NCI-H1105 (cell line): ENCODE measurements at regions not wholly inside any gene's neighbourhood (a gene's known extent, or its start where the extent isn't known, plus 50 kb on each side); places are given as distances from the start of the nearest gene placed in this dataset.
"Not testable (repeated sequence)": the region's sequence is repeated elsewhere in the genome, so short reads cannot be mapped to it uniquely, and the experiment has no call there.

Experiments used
- DNase-seq: peaks from one replicate; lab custom pipeline; 2025; lab: John Stamatoyannopoulos, UW

DNA sequence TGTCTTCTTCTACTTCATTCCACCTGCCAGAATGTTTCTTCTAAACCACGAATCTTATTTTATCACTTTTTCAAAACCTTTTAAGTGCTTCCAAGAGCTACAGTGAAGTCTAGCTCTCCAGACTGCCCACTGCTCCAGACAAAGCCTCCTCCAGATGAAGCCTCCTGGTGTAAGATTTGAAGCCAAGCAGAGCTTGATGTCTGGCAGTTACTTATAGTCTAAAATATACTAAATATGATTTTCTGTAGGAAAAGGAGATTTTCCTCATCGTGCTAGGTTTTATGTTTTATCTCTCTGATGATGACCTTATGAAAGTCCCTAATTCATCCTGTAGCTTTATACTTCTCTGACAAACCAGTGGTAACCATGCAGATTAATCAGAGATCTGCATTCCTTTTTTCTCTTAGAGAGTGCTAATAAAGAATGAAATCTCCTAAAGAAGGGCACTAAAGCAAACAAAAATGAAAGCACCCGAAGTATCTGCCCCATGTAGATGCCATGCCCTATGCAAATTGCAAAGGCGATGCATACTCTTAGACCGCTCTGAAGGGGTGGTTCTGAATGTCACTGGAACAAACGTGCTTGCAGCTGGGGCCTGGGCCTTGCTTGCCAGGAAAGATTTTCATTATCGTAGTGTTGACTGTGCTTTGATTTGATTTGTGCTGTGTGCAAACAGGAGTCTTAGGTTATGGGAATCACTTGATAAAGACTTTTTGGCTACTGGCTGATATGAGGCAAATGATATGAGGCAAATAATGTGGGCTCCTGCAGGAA, 314.2 kb downstream of the PID1 start:
- DNase-seq: no peak

- DNase-seq: no peak
Observed at GRCh38 chr2:228949831-228950230, 321.3 kb downstream of the PID1 start.

DNA sequence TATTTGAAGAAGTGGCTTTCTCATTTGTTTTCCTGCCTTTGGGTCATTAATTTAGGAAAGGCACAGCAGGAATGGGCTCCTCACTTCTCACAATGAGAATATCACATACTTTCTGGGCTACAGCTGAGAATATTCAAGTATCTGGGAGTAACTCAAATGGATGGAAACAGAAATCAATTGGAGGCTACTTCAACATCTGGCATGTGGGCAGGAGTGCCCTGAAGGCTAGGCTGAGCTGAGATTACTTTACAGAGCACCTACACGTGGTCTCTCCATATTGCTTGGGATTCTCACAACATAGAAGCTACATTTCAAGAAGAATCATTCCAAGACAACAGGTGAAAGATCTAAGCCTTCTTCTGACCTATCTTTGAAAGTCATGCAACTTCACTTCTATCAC, 325.4 kb downstream of the PID1 start:
- DNase-seq: no peak

- DNase-seq: no peak
Observed at GRCh38 chr2:228942856-228943255, 328.2 kb downstream of the PID1 start.

- no peak for DNase-seq
Observed at GRCh38 chr2:228938629-228939028, 332.5 kb downstream of the PID1 start.

DNA sequence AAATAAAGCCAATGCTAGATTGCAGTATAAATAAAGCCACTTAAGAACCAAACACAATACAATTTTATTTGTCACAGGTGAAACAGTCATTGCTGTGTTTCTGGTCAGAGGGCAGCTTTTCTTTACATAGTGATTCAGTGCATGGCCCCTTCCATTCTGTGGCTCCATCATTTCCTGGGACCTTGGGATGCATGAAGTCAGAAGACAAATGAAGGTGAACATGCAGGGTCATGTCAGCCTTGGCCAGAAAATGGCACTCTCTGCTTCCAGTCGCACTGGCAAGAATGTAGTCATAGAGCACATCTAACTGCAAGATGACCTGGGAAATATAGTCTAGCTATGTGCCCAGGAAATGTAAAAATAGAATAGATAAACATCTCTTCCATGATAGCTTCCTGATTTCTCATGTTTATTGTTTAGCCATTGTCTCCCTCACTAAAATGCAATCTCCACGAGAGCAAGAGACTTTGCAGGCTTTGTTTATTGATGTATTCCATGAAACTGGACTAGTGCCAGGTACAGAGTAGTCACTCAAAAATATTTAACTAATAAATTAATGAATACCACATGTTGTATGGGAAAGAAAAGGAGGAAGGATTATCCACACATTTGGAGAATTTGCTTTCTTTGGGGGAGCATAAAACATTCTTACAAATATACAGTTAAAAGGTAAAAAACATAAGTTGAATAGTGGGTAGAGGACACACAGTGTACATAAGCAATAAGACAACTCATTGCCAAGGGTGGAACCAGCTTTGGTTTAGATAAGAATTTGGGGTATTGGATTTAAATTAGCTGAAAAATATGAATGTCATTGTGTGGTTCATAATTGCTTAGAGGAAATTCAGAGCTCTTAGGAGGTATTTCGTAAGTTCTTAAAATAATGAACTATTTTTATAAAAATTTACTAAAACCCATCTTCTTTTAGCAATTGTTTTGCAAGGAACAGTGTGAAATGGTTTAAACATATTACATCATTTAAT, 343.8 kb downstream of the PID1 start:
- DNase-seq: no peak

DNA sequence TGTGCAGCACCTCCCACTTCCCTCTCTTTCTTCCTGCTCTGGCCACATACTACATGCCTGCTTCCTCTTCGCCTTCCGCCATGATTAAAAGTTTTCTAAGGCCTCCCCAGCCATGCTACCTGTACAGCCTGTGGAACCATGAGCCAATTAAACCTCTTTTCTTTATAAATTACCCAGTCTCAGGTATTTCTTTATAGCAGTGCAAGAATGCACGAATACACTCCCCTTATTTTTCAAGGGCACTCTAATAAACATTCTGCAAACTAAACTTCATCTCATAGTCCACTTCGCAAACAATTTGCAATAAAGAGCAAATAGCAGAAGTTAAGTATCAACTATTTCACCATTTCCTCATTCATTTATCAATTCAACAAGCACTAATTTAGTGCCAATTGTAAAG, 351.3 kb downstream of the PID1 start:
- no peak for DNase-seq

- no peak for DNase-seq
Observed at GRCh38 chr2:228917220-228917619, 353.9 kb downstream of the PID1 start.

DNA sequence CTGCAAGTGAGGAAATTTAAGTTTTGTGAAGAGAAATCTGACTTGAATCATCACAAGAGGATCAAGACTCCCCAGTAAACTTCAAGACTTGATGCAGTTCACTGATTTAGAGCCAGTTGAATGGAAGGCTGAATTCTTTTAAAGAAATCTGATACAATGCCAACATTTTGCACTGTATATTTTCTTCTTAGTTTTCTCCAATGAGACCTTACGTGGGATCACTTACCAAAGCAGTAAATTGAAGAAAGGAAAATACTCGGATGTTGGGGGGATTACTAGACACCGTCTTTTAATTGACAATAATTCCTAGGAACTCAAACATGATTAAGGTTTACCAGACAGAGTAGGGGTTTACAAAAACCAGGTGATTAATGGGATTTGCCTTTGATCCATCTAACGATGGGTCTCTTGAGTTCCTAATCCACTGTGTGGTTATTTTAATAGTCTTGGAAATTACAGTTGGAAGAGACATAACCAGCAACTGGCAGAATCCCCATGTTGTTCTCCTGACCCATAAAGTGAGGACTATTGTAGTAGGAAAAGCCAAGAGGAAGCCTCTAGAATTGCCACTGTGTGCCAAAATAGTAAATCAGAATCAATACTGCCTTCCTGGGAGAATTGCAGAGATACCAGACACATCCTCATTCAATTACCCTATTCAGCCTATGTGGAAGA, 354.5 kb downstream of the PID1 start:
- DNase-seq: no peak

DNA sequence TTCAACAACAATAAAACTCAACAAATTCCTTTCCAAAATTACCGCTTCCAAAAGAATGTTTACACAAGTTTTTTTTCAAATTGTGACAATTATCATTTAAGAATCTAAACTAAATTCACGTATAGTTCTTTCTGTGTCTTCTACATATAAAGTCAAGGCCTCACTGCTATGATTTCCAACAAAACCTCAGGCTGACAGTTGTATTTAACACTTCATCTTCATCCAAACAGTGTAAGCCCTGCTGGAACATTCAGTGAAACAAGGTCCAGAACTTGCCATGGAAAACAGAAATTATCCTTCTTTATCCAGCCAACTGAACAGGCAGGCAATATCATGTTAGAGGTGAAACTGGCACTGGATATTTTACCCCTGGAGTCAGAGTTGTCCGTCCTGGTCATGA, 357.9 kb downstream of the PID1 start:
- DNase-seq: no peak

GRCh38 chr2:228910872-228911271, 360.2 kb downstream of the PID1 start:
- not testable (repeated sequence) for DNase-seq

- no peak for DNase-seq
Observed at GRCh38 chr2:228902176-228902575, 368.9 kb downstream of the PID1 start.

DNA sequence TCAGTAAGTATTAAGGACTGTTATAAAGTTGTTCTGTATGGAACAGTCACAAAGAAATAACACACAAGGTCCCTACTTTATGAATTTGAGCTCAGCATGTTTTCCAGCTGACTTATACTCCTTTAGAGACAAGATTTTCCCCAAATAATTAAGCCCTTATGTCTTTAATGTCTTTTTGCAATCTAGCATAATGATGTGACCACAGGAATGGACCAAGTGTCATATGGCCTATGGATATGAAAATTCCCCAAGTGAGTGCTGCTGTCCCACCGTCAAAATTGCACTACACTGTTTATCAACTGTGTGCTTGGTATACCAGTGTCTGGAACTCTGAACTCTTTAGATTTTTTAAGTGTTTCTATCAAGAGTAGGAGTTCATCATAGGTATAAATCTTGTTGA, 369.6 kb downstream of the PID1 start:
- no peak for DNase-seq

GRCh38 chr2:228878138-228878537, 392.9 kb downstream of the PID1 start:
- DNase-seq: no peak

- DNase-seq: no peak
Observed at GRCh38 chr2:228876276-228876675, 394.8 kb downstream of the PID1 start.

- DNase-seq: no peak
Observed at GRCh38 chr2:228875152-228875900, 395.8 kb downstream of the PID1 start.

DNA sequence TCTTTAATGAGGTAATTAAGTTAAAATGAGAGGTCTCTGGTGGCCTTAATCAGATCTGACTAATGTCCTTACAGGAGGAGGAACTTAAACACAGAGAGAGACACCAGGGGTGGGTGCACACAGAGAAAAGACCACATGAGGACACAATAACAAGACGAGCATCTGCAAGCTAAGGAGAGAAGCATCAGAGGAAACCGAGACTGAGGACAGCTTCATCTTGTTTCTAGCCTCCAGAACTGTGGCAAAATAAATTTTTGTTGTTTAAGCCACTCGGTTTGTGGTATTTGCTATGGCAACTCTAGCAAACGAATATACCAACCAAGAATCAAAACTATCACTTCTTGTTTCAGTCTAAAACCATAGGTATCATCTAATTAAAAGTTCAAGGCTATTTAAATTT, 400.1 kb downstream of the PID1 start:
- DNase-seq: no peak

DNA sequence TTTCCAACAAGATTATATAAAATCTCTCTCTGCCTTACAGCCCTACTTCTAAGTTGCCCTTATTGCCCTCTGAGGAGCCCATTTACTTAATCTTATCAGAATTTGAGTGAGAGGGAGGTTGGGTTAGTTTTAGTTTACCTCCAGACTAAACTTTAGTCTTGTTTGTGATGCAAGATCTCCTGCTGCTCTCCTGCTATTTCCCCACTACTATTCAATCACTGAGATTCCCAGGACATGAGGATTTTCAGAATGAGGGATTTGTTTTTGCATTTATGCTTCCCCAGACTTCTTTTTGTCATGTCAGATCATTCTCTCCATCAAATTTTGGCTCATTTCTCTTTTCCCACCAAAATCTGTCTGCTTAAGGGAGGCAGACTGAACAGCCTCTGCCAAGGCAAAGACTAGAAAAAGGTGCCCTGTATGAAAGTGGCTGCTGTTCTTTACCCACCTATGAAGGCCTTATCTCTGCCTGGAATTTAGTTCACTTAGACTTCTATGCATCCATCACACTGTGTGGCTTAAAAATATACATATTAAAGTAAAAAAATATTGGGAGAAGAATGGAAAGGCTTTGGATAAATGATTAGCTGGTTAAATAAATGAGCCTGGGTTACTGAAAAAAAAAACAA, 401.3 kb downstream of the PID1 start:
- no peak for DNase-seq

DNA sequence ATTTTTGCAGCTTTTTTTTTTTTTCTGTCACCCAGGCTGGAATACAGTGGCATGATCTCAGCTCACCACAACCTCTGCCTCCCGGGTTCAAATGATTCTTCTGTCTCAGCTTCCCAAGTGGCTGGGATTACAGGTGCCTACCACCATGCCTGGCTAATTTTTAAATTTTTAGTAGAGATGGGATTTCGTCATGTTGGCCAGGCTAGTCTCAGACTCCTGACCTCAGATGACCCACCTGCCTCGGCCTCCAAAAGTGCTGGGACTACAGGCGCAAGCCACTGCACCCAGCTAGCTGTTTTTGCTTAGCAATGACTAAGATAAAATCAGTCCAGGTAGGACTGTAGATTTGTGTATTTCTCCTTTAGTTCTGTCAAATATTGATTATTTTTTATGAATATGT, 403.7 kb downstream of the PID1 start:
- no peak for DNase-seq

- DNase-seq: no peak
Observed at GRCh38 chr2:228866781-228867180, 404.3 kb downstream of the PID1 start.

DNA sequence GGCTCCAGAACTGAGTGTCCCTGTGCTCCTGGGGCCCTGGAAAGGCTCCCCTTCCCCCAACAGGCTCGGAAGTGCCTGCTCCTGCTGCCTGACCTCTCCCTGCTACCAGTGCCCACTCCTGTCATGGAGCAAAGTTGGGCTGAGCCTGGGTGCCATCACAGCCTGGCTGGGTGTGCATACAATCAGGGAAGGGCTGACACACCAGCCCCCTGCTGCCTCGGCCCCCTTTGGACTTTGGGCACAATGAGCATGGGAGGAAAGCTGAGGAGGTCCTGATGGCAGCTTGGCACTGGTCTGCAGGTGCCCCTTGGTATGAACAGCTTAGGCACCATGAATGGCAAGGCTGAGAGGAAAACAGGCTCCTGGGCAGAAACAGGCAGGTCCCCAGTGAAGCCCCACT, 405.0 kb downstream of the PID1 start:
- DNase-seq: no peak
